ENCODE measurements at regions not wholly inside any gene's neighbourhood (a gene's known extent, or its start where the extent isn't known, plus 50 kb on each side); places are given as distances from the start of the nearest gene placed in this dataset.

DNA sequence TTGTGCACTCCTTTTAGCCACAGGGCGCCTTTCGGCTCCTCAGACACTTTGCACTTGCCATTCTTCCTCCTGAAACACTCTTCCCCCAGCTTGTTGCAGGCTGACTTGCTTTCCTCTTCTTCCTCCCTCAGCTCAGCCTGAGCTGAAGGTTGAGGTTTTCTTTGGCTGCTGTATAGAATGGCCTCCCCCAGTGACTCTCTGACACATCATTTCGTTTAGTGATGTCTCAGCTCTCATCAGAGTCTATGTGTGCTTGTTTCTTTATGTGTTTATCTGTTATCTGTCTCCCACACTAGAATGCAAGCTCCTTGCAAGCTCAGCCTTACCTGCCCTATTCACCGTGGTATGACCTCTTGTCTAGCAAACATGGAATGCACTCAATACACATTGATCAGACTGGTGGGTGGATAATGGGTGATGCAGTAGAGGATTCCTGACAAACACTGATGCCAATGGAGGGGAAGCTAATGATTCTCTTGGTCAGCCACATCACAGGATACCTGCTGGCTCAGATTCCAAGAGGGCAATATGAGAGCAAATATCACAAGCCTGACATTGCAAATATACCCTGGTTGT is 112.9 kb upstream of the STC2 start:
- CTCF ChIA-PET, result no interaction called here
- Histone ChIP-seq H3K9ac (ENCODE audit: low read depth, low read length) (no peak overlapping the region), H3K79me1 (ENCODE audit: low read depth in 1 of 2, low read length in 2 of 2) (no peaks in the 10 kb centered on the region), H4K5ac (ENCODE audit: low read depth, low read length) (no peak overlapping the region), H2BK20ac (ENCODE audit: low read depth, low read length) (no peak overlapping the region), H3K4ac (ENCODE audit: low read depth, low read length) (peak overlapping the region; percentile 7; the same call in 1 of the 2 replicates), H2BK5ac (ENCODE audit: low read depth, low read length, poor library complexity, severe bottlenecking) (no peak overlapping the region), H3K4me3 (ENCODE audit: insufficient read depth, low read depth, low read length) (no peak overlapping the region), H3K4me1 (ENCODE audit: control insufficient read depth, insufficient read depth, low read length) (peaks cover 4% of the 10 kb centered on the region), H2BK120ac (ENCODE audit: low read depth, low read length) (no peak overlapping the region; the same call in 1 of the 2 replicates), H2AK5ac (ENCODE audit: low read depth, low read length) (no peak overlapping the region), H4K91ac (ENCODE audit: insufficient read depth, low read depth, low read length) (peak overlapping the region; percentile 19; the same call in 1 of the 2 replicates), H3K36me3 (ENCODE audit: control insufficient read depth, insufficient read depth, low read length) (no peaks in the 10 kb centered on the region), H3K4me2 (ENCODE audit: low read depth, low read length) (no peak overlapping the region), H2AK9ac (replicated peaks; ENCODE audit: low read depth, low read length, poor library complexity) (no peak overlapping the region), H2BK15ac (ENCODE audit: low read depth, low read length) (no peak overlapping the region; the same call in 2 of the 3 replicates), H3K9me3 (ENCODE audit: control insufficient read depth, insufficient read depth, low read length) (no peaks in the 10 kb centered on the region), H3K27ac (ENCODE audit: insufficient read depth, low read length) (no peak overlapping the region), H3K23ac (ENCODE audit: low read depth, low read length) (no peak overlapping the region), H3K27me3 (ENCODE audit: control insufficient read depth, insufficient read depth, low read length) (no peaks in the 10 kb centered on the region), H3K9me1 (ENCODE audit: insufficient read depth, low read length) (no peaks in the 10 kb centered on the region; the same call in 1 of the 2 replicates), H3K18ac (ENCODE audit: low read depth, low read length) (no peak overlapping the region), H3K56ac (ENCODE audit: extremely low read depth, insufficient read depth, low read length) (no peak overlapping the region), H4K8ac (ENCODE audit: low read depth in 2 of 2, low read length in 2 of 2) (no peak overlapping the region), H3K14ac (replicated peaks; ENCODE audit: low read depth, low read length) (no peak overlapping the region), H2AFZ (replicated peaks; ENCODE audit: low read length, poor library complexity) (peak overlapping the region; percentile 52), H4K20me1 (ENCODE audit: insufficient read depth, low read length) (no peaks in the 10 kb centered on the region)
- WGBS, 2 experiments (ENCODE audit: extremely low coverage in 2 of 2, insufficient read length in 1 of 2), result no CpG with 5 or more reads among the region's 4 CpGs
- intact Hi-C loops (cut with micrococcal nuclease) (no loop called here), in situ Hi-C loops (cut with MboI; ENCODE audit: low sequenced_read_pairs) (no loop called here), dilution Hi-C loops (cut with HindIII; ENCODE audit: low sequenced_read_pairs, unreplicated experiment) (no loop called here)
- POLR2A ChIA-PET (ENCODE audit: unreplicated experiment), result no interaction called here
- TF ChIP-seq RAD21 (IDR thresholded peaks at IDR 0.05; ENCODE audit: low read length) (no peak), SMC3 (IDR thresholded peaks at IDR 0.05; ENCODE audit: low read depth, low read length) (no peak), POLR2A (IDR thresholded peaks at IDR 0.05; ENCODE audit: low read depth, low read length) (no peak), CEBPB (IDR thresholded peaks at IDR 0.05; ENCODE audit: low read depth, low read length) (no peak)
- TF ChIP-seq, protein P1, sequence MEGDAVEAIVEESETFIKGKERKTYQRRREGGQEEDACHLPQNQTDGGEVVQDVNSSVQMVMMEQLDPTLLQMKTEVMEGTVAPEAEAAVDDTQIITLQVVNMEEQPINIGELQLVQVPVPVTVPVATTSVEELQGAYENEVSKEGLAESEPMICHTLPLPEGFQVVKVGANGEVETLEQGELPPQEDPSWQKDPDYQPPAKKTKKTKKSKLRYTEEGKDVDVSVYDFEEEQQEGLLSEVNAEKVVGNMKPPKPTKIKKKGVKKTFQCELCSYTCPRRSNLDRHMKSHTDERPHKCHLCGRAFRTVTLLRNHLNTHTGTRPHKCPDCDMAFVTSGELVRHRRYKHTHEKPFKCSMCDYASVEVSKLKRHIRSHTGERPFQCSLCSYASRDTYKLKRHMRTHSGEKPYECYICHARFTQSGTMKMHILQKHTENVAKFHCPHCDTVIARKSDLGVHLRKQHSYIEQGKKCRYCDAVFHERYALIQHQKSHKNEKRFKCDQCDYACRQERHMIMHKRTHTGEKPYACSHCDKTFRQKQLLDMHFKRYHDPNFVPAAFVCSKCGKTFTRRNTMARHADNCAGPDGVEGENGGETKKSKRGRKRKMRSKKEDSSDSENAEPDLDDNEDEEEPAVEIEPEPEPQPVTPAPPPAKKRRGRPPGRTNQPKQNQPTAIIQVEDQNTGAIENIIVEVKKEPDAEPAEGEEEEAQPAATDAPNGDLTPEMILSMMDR (conservative IDR thresholded peaks at IDR 0.05; ENCODE audit: low read depth, low read length), result no peak
- DNase-seq (peak; percentile 51), ATAC-seq (ENCODE audit: low read depth) (peak; percentile 73)
- BruUV-seq (replicated peaks), result no TSS peak
